Effector CD8-positive, alpha-beta T cell (primary cell): ENCODE measurements at regions not wholly inside any gene's neighbourhood (a gene's known extent, or its start where the extent isn't known, plus 50 kb on each side); places are given as distances from the start of the nearest gene placed in this dataset.
"Not testable (repeated sequence)": the region's sequence is repeated elsewhere in the genome, so short reads cannot be mapped to it uniquely, and the experiment has no call there.

Source experiments
- DNase-seq: peaks from one replicate; lab custom pipeline; 2025; lab: John Stamatoyannopoulos, UW

- no peak for DNase-seq
Measured at GRCh38 chr7:69433081-69433480, 165.2 kb upstream of the AUTS2 start.

- no peak for DNase-seq
Measured at GRCh38 chr7:69434398-69434815, 163.9 kb upstream of the AUTS2 start.

DNA sequence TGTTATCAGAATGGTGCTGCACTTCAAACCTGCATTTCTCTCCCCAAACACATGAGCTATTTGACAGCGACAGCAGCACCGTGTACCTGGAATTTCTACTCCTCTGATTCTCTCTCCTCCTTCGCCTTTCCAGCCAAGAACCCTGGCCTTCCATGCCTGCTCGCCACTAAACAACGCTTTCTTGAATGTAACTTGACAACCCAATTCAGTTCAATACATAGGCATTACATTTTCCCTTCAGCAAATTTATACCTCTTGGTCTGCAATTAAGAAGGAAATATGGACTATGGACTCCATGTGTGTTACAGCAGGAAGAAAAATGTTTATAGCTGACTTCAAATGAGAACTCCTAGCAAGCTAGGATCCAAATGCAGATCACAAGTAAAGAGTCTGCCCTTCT, 162.6 kb upstream of the AUTS2 start:
- no peak for DNase-seq

DNA sequence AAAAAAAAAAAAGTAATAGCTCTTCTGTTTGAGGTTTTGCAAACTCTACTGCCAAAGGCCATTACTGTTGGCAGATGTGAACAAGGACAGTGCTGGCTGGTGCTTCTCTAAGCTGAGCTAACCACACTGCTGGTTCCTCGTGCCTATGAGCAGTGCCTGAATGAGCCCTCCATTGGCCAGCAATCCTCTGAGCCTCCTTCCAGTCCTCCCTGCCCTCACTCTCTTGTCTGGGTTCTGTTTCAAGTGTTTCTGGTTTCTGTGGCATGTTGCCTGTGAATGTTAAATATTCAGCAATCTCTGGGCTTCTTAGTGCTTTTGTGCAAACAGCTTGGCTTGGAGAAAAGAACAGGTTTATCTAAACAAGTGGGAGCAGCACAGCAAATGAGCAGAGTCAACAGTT, 161.3 kb upstream of the AUTS2 start:
- no peak for DNase-seq

- no peak for DNase-seq
Measured at GRCh38 chr7:69438584-69439412, 159.5 kb upstream of the AUTS2 start.

- no peak for DNase-seq
Measured at GRCh38 chr7:69439636-69440325, 158.5 kb upstream of the AUTS2 start.

GRCh38 chr7:69440976-69441375, 157.3 kb upstream of the AUTS2 start:
- DNase-seq = no peak

DNA sequence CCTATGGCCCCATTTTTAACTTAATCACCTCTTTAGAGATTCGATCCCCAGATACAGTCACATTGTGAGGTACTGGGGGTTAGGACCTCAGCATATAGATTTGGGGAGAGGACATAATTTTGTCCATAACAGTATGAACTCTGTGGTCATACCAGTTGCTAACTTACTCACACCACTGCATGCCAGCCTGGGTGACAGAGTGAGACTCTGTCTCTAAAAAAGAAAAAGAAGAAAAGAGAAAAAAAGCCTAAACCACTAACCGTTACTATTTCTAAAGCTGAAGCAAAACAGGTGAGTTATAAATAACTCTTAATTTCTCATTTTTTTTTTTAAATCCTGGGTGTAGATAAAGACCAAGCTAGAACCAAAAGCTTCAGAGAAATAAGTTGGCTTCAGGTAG, 155.1 kb upstream of the AUTS2 start:
- no peak for DNase-seq

DNA sequence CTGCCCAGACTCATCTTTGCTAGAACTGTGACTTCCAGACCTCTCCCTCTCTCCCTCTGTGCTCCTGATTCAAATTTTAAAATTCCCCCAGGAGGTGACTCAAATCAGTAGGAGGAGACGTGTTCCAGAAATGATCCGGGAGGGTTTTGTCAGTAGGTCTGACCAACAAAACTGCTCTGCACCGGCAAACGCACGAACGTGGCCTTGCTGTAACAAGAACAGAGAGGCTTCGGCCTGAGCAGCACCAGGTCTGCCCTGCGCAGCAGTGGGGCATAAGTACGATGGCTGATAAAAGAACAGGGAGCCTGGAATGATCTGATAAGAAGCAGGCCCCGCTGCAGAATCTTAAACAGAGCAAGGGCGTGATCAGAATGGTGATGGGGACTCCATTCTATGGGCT, 152.7 kb upstream of the AUTS2 start:
- no peak for DNase-seq

- not testable (repeated sequence) for DNase-seq
Measured at GRCh38 chr7:69446213-69446612, 152.1 kb upstream of the AUTS2 start.

GRCh38 chr7:69448071-69448470, 150.2 kb upstream of the AUTS2 start:
- no peak for DNase-seq

GRCh38 chr7:69450456-69450855, 147.8 kb upstream of the AUTS2 start:
- DNase-seq = no peak

GRCh38 chr7:69451715-69452114, 146.6 kb upstream of the AUTS2 start:
- no peak for DNase-seq

DNA sequence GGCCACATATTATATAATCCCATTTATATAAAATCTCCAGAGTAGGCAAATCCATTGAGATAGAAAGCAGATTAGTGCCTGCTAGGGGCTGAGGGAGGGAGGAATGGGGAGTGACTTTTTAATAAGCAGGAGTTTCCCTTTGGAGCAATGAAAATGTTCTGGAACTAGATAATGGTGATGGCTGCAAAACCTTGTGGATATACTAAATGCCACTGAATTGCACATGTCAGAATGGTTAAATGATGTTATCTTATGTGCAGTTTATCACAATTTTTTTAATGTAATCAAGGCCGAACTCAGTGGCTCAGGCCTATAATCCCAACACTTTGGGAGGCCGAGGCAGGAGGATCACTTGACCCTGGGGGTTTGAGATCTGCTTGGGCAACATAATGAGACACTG, 145.5 kb upstream of the AUTS2 start:
- DNase-seq = no peak

GRCh38 chr7:69457595-69458504, 140.4 kb upstream of the AUTS2 start:
- no peak for DNase-seq

DNA sequence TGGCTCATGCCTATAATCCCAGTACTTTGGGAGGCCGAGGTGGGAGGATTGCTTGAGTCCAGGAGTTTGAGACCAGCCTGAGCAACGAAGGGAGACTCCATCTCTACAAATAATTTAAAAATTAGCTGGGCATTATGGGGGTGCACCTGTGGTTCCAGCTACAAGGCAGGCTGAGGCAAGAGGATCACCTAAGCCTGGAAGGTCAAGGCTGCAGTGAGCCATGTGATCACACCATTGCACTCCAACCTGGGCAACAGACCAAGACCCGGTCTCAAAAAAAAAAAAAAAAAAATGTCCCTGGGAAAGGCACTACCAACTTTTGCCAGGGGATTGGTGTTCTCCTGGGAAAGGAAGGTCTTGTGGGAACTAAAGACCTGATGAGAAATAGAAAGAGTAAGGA, 134.2 kb upstream of the AUTS2 start:
- no peak for DNase-seq

GRCh38 chr7:69465262-69465661, 133.0 kb upstream of the AUTS2 start:
- DNase-seq = no peak

- no peak for DNase-seq
Measured at GRCh38 chr7:69467826-69468225, 130.4 kb upstream of the AUTS2 start.

- no peak for DNase-seq
Measured at GRCh38 chr7:69476416-69476815, 121.9 kb upstream of the AUTS2 start.

DNA sequence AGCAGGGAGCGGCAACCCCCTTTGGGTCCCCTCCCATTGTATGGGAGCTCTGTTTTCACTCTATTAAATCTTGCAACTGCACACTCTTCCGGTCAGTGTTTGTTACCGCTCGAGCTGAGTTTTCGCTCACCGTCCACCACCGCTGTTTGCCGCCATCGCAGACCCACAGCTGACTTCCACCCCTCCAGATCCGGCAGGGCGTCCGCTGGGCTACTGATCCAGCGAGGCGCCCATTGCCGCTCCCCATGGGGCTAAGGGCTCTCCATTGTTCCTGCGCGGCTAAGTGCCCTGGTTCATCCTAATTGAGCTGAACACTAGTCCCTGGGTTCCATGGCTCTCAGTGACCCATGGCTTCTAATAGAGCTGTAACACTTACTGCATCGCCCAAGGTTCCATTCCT, 115.6 kb upstream of the AUTS2 start:
- DNase-seq = no peak

GRCh38 chr7:69489533-69489932, 108.7 kb upstream of the AUTS2 start:
- DNase-seq = no peak

- DNase-seq = no peak
Measured at GRCh38 chr7:69498671-69499070, 99.6 kb upstream of the AUTS2 start.
